ENCODE measurements at regions not wholly inside any gene's neighbourhood (a gene's known extent, or its start where the extent isn't known, plus 50 kb on each side); places are given as distances from the start of the nearest gene placed in this dataset.
"Not testable (repeated sequence)": the region's sequence is repeated elsewhere in the genome, so short reads cannot be mapped to it uniquely, and the experiment has no call there.

DNA sequence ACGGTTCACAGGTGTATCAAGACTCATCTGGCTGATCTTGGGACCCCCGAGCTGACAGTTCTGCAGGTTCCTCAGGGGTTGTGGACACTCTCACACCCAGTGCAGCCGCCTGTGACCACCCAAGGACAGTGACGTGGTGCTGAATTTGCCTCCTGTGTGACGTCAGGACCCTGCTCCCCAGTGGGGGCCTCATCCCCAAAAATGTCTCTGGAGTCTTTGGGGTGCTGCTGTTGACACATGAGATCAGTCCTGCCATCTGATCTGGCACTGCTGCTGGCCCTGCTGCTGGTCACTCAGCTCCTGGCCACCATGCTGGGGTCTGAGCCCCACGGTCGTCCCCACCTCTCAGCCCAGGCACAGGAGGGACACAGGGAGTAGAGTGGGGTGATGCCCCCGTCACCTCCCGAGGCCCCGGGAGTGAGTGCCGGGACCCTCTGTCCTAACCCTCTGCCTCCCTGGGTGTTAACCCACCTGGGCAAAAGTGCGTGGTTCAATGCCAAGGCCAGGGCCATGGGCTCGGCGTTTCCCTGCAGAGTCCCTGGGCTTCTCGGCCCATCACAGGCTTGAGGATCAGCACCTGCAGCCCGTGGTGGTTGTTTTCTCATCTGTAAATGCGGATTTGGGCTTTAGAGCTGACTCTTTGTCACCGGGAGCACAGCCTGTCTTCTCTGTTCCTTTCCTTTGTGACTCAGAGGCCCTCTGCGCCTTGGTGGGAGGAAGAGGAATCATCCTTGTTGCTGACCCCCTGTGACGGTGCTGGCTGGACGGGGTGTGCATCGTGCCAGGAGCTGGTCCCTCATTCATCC lies 366.0 kb upstream of the SFSWAP start:
- intact Hi-C loops (cut with DNase I; ENCODE audit: low total_unique reads): loop anchor here (5.0 kb wide), 1 partner anchor 277 kb away; no protein-coding TSS in a partner anchor
- H3K9me3 ChIP-seq, DNase-seq, H3K27me3 ChIP-seq, H3K36me3 ChIP-seq, H3K4me1 ChIP-seq, H3K27ac ChIP-seq, H3K4me3 ChIP-seq: not testable (repeated sequence)

DNA sequence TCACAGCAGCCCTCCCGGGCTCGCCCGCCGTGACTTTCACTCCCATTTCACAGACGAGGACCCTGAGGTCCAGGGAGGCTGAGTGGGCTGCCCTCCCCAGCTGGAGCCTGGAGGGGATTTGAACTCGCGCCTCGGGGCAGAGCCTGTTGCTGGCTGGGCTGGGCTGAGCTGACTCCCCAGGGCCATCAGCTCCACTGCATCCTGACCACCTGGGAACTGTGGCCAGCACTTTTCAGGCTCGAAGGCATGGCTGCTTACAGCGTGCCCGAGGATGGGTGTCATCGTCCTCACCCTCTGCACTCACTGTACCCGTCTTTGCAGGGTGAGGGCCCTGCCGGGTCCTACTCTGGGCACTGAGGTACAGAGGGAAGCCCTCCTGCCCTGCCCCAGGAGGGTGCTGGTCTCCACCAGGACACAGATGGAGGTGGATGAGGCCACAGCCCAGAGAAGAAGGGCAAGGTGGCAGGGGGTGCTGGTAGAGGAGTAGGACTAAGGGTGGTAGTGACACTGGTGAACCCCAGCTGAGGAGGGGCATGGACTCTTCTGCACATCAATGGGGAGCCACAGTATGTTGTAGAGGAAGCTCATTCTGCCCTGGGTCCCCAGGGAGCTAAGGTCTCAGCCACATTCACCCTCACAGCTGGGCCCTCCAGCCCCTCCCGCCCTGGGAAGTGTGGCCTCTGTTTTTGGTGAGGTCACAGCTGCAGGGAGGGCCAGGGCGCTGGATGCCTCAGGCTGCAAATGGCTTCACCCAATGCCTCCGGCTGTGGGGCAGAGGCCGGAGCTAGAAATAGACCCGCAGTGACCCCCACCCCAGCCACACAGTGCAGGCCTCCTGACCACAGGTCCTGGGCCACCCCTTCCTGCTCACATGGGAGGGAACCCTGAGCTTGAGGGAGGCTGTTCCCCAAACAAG lies 365.1 kb upstream of the SFSWAP start:
- Histone ChIP-seq H3K4me3 (no peak overlapping the region), H3K27me3 (no peaks in the 10 kb centered on the region), H3K9me3 (no peaks in the 10 kb centered on the region), H3K4me1 (no peaks in the 10 kb centered on the region), H3K36me3 (no peaks in the 10 kb centered on the region), H3K27ac (no peak overlapping the region)
- intact Hi-C loops (cut with DNase I; ENCODE audit: low total_unique reads): no loop called here
- no peak for DNase-seq
- no peak for TF ChIP-seq POLR2A (IDR thresholded peaks at IDR 0.05)
- TF ChIP-seq, protein P1, sequence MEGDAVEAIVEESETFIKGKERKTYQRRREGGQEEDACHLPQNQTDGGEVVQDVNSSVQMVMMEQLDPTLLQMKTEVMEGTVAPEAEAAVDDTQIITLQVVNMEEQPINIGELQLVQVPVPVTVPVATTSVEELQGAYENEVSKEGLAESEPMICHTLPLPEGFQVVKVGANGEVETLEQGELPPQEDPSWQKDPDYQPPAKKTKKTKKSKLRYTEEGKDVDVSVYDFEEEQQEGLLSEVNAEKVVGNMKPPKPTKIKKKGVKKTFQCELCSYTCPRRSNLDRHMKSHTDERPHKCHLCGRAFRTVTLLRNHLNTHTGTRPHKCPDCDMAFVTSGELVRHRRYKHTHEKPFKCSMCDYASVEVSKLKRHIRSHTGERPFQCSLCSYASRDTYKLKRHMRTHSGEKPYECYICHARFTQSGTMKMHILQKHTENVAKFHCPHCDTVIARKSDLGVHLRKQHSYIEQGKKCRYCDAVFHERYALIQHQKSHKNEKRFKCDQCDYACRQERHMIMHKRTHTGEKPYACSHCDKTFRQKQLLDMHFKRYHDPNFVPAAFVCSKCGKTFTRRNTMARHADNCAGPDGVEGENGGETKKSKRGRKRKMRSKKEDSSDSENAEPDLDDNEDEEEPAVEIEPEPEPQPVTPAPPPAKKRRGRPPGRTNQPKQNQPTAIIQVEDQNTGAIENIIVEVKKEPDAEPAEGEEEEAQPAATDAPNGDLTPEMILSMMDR (IDR thresholded peaks at IDR 0.05): no peak

DNA sequence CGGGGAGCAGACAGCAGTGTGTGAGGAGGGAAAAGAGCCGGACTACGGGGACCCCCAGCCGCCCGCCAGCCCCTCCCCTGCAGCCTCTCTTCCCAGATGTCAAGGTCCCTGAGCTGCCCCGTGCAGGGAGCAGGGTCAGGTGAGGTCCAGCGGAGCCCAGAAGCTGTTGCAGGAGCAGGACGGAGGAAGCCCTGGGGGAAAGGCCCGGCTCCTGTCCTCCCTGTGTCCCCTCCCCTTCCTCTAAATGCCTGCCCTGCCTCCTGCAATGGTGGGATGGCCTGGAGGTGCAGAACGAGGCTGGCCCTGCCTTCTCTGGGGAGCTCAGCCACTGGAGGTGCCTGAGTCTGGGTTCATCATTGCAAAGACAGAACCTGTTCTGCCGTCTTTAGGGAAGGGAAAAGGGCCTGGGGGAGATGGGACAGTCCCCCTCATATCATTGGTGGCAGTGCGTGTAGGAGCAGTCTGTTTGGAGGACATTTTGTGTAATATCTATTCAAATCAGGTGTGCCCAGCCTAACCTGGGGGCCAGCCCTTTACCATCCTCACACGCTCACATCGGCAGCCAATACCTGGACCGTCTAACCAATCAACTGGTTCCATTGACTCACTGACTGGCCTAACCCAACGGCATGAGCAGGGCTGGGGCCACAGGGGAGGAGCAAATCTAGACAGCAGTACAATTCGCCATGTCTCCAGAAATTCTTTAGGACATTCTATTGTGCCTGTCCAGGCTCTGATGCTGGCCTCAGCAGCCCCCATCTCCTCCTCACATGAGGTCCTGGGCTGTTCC lies 364.1 kb upstream of the SFSWAP start:
- no peaks in the 10 kb centered on the region for H3K4me1 ChIP-seq
- H3K36me3 ChIP-seq: no peaks in the 10 kb centered on the region
- H3K27me3 ChIP-seq: no peaks in the 10 kb centered on the region
- intact Hi-C loops (cut with DNase I; ENCODE audit: low total_unique reads): no loop called here
- DNase-seq: no peak
- H3K4me3 ChIP-seq: no peak overlapping the region
- TF ChIP-seq, protein P1 (IDR thresholded peaks at IDR 0.05): no peak
- TF ChIP-seq POLR2A (IDR thresholded peaks at IDR 0.05): no peak
- H3K27ac ChIP-seq: no peak overlapping the region
- no peaks in the 10 kb centered on the region for H3K9me3 ChIP-seq

DNA sequence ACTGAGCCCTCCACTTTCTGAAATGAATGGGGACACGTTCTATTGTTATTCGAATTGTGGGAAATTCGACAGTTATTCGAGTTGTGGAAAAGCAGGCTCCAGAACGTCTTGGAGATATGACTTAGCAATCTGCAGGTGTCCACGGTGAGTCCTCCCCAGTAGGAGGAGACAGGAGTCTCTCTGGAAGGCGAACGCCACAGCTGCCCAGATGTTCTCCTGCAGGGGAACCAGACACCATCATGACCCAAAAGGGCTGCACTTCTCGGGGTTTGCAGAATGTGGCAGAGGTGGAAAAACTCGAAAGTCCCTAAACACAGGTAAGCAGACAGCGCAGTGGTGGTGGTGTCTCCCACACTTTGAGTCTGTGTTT lies 363.6 kb upstream of the SFSWAP start:
- Histone ChIP-seq H3K9me3 (no peaks in the 10 kb centered on the region), H3K27me3 (no peaks in the 10 kb centered on the region), H3K36me3 (no peaks in the 10 kb centered on the region), H3K4me3 (no peak overlapping the region), H3K4me1 (no peaks in the 10 kb centered on the region), H3K27ac (no peak overlapping the region)
- TF ChIP-seq, protein P1 (IDR thresholded peaks at IDR 0.05): no peak
- no peak for TF ChIP-seq POLR2A (IDR thresholded peaks at IDR 0.05)
- DNase-seq: no peak
- intact Hi-C loops (cut with DNase I; ENCODE audit: low total_unique reads): no loop called here

DNA sequence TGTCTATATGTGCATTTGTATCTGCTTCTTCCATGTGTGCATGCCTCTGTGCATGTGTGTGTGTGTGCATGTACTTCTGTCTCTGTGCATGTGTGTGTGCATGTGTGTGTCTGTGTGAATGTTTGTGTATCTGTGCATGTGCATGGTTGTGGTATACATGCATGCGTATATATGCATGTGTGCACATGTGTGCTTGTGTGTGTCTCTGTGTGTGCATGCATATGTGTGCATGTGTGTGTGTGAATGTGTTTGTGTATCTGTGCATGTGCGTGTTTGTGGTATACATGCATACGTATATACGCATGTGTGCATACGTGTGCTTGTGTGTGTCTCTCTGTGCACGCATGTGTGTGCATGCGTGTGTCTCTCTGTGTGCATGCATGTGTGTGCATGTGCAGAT lies 363.2 kb upstream of the SFSWAP start:
- H3K9me3 ChIP-seq: no peaks in the 10 kb centered on the region
- intact Hi-C loops (cut with DNase I; ENCODE audit: low total_unique reads): no loop called here

More for the DNA sequence above, 363.2 kb upstream of the SFSWAP start:
- TF ChIP-seq, protein P1 (IDR thresholded peaks at IDR 0.05): no peak
- TF ChIP-seq POLR2A (IDR thresholded peaks at IDR 0.05): no peak
- H3K4me1 ChIP-seq: no peaks in the 10 kb centered on the region
- no peak overlapping the region for H3K27ac ChIP-seq
- DNase-seq: no peak
- H3K36me3 ChIP-seq: no peaks in the 10 kb centered on the region
- no peak overlapping the region for H3K4me3 ChIP-seq
- H3K27me3 ChIP-seq: no peaks in the 10 kb centered on the region

Data from uterus (tissue), 3 donors.